GM06990 (cell line): ENCODE measurements at regions not wholly inside any gene's neighbourhood (a gene's known extent, or its start where the extent isn't known, plus 50 kb on each side); places are given as distances from the start of the nearest gene placed in this dataset.

Experiments used
- DNase-seq: peaks from one replicate; pipeline ENCODE4 v3.0.0-alpha.2; 2011; ENCODE audit not compliant: insufficient read length; ENCODE audit errors: extremely low read depth
- H3K27me3 ChIP-seq: replicated peaks from 2 replicates; pipeline ENCODE4 v1.6.0; 2011; ENCODE audit warnings: low read length; ENCODE audit not compliant: control insufficient read depth, insufficient read depth
- H3K36me3 ChIP-seq: 2 replicates; pipeline ENCODE4 v1.5.1; 2011; ENCODE audit warnings: low read length; ENCODE audit not compliant: control insufficient read depth, insufficient read depth
- H3K4me3 ChIP-seq: replicated peaks from 2 replicates; pipeline ENCODE4 v1.5.1; 2011; ENCODE audit warnings: low read depth, mild to moderate bottlenecking, control low read depth, low read length
- TF ChIP-seq, protein P1 (sequence below): IDR thresholded peaks from 2 replicates; pipeline ENCODE4 v1.5.1; 2011; ENCODE audit warnings: low read length, control low read depth, mild to moderate bottlenecking, inconsistent platforms; ENCODE audit not compliant: insufficient read depth, poor library complexity, severe bottlenecking

DNA sequence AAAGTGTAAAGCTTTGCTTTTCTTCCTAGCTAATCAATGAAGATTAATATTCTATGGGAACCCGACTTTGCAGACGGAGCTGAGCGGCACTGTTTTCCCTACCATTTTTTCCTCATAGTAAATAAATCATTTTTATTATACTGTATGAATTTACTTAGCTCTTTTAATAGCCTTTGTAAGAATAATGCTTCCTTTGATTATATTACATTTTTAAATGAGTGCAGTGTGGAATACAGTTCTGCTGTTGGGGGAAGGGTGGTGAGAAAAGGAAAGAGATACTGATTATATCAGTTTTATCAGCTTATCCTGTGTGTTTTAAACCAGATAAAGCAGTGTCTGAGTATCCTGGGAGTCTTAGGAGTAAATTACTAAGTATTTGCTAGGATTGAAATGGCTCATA, 221.4 kb upstream of the RBFOX1 start:
- H3K36me3 ChIP-seq: no peaks in the 10 kb centered on the region
- TF ChIP-seq, protein P1, sequence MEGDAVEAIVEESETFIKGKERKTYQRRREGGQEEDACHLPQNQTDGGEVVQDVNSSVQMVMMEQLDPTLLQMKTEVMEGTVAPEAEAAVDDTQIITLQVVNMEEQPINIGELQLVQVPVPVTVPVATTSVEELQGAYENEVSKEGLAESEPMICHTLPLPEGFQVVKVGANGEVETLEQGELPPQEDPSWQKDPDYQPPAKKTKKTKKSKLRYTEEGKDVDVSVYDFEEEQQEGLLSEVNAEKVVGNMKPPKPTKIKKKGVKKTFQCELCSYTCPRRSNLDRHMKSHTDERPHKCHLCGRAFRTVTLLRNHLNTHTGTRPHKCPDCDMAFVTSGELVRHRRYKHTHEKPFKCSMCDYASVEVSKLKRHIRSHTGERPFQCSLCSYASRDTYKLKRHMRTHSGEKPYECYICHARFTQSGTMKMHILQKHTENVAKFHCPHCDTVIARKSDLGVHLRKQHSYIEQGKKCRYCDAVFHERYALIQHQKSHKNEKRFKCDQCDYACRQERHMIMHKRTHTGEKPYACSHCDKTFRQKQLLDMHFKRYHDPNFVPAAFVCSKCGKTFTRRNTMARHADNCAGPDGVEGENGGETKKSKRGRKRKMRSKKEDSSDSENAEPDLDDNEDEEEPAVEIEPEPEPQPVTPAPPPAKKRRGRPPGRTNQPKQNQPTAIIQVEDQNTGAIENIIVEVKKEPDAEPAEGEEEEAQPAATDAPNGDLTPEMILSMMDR: no peak
- H3K4me3 ChIP-seq: no peak overlapping the region
- no peak for DNase-seq
- H3K27me3 ChIP-seq: no peaks in the 10 kb centered on the region

- TF ChIP-seq, protein P1: no peak
- Histone ChIP-seq H3K4me3 (no peak overlapping the region), H3K36me3 (no peaks in the 10 kb centered on the region)
These were observed 225.2 kb upstream of the RBFOX1 start for GRCh38 chr16:7107436-7107835.

GRCh38 chr16:7103056-7103455, 229.6 kb upstream of the RBFOX1 start:
- no peak for DNase-seq
- Histone ChIP-seq H3K4me3 (no peak overlapping the region), H3K36me3 (no peaks in the 10 kb centered on the region), H3K27me3 (no peaks in the 10 kb centered on the region)
- TF ChIP-seq, protein P1: no peak

More at GRCh38 chr16:7107436-7107835, 225.2 kb upstream of the RBFOX1 start:
- no peak for DNase-seq
- H3K27me3 ChIP-seq: no peaks in the 10 kb centered on the region

GRCh38 chr16:7101054-7101453, 231.6 kb upstream of the RBFOX1 start:
- TF ChIP-seq, protein P1: no peak
- DNase-seq: no peak

GRCh38 chr16:7097518-7097917, 235.1 kb upstream of the RBFOX1 start:
- Histone ChIP-seq H3K36me3 (no peaks in the 10 kb centered on the region), H3K4me3 (no peak overlapping the region), H3K27me3 (no peaks in the 10 kb centered on the region)
- TF ChIP-seq, protein P1: no peak
- no peak for DNase-seq

More at GRCh38 chr16:7101054-7101453, 231.6 kb upstream of the RBFOX1 start:
- no peaks in the 10 kb centered on the region for H3K27me3 ChIP-seq
- H3K36me3 ChIP-seq: no peaks in the 10 kb centered on the region
- no peak overlapping the region for H3K4me3 ChIP-seq

- no peaks in the 10 kb centered on the region for H3K27me3 ChIP-seq
- DNase-seq: no peak
- TF ChIP-seq, protein P1: no peak
These were observed 239.1 kb upstream of the RBFOX1 start for GRCh38 chr16:7093511-7093910.

More at GRCh38 chr16:7093511-7093910, 239.1 kb upstream of the RBFOX1 start:
- H3K4me3 ChIP-seq: no peak overlapping the region
- H3K36me3 ChIP-seq: no peaks in the 10 kb centered on the region
